Thyroid gland (tissue), 4 donors: ENCODE measurements at regions not wholly inside any gene's neighbourhood (a gene's known extent, or its start where the extent isn't known, plus 50 kb on each side); places are given as distances from the start of the nearest gene placed in this dataset.

Experiments used
- DNase-seq, 2 donors: peaks; one replicate each; pipeline ENCODE4 v3.0.0-alpha.2; 2019
- H3K27ac ChIP-seq, 3 donors: fragments of 200-600 bp; sonication (generic); 1 replicate in 2 of 3; 2 replicates in 1 of 3; pipeline ENCODE4 v1.5.1; 2016 to 2019; ENCODE audit warnings: mild to moderate bottlenecking in 1 of 3, moderate library complexity in 1 of 3
- H3K27me3 ChIP-seq: fragments of 200-600 bp; sonication (generic); one replicate; pipeline ENCODE4 v1.5.1; 2019
- H3K36me3 ChIP-seq, 2 donors: fragments of 200-600 bp; sonication (generic); one replicate each; pipeline ENCODE4 v1.5.1; 2016 to 2019
- H3K4me1 ChIP-seq, 2 donors: fragments of 200-600 bp; sonication (generic); one replicate each; pipeline ENCODE4 v1.5.1; 2017 to 2019
- H3K4me3 ChIP-seq, 3 donors: fragments of 200-600 bp; sonication (generic); replicated peaks in 1 of 3; 1 replicate in 2 of 3; 2 replicates in 1 of 3; pipeline ENCODE4 v1.5.1; 2016; ENCODE audit warnings: mild to moderate bottlenecking in 1 of 3
- H3K9me3 ChIP-seq: fragments of 200-600 bp; sonication (generic); one replicate; pipeline ENCODE4 v1.5.1; 2017
- CTCF ChIP-seq, 6 experiments: fragments of 200-600 bp in 3 of 6; fragments of 450-650 bp in 3 of 6; sonication (generic) in 3 of 6; IDR thresholded peaks; one replicate each; pipeline ENCODE4 v1.5.1; 2016 to 2019; ENCODE audit warnings: antibody characterized with exemption in 6 of 6, mild to moderate bottlenecking in 2 of 6, inconsistent platforms in 1 of 6, moderate library complexity in 1 of 6
- POLR2A ChIP-seq, 2 donors: fragments of 450-650 bp; IDR thresholded peaks; one replicate each; pipeline ENCODE4 v1.6.1; 2017; ENCODE audit warnings: antibody characterized with exemption in 2 of 2, mild to moderate bottlenecking in 2 of 2, moderate library complexity in 1 of 2
- WGBS, 2 donors: methylation state at CpG; one replicate each; pipeline ENCODE4 v1.1.5; 2017; 5-methylcytosine and 5-hydroxymethylcytosine counted together
- intact Hi-C: fragments of 100-400 bp; cut with DNase I; formaldehyde crosslinking; loops from one replicate; pipeline ENCODE4 v1.15.1; 2023

- no peaks in the 10 kb centered on the region for H3K4me1 ChIP-seq
- intact Hi-C loops: no loop called here
- no peak overlapping the region for H3K4me3 ChIP-seq
- 52 to 61% methylated on average over 4 of the region's 4 CpGs for WGBS, 2 donors
- no peak for DNase-seq
- H3K27ac ChIP-seq: no peak overlapping the region
- no peaks in the 10 kb centered on the region for H3K9me3 ChIP-seq
- no peaks in the 10 kb centered on the region for H3K27me3 ChIP-seq
- no peak for TF ChIP-seq POLR2A (IDR thresholded peaks at IDR 0.05)
- no peak for TF ChIP-seq CTCF (IDR thresholded peaks at IDR 0.05)
- no peaks in the 10 kb centered on the region for H3K36me3 ChIP-seq
Measured at GRCh38 chr11:116364348-116364747, 408.4 kb downstream of the BUD13 start.

- Histone ChIP-seq H3K36me3 (no peaks in the 10 kb centered on the region), H3K27me3 (no peaks in the 10 kb centered on the region), H3K27ac (no peak overlapping the region), H3K9me3 (no peaks in the 10 kb centered on the region), H3K4me3 (no peak overlapping the region), H3K4me1 (no peaks in the 10 kb centered on the region)
- DNase-seq: no peak
- intact Hi-C loops: no loop called here
- 77 to 81% methylated on average over 11 of the region's 11 CpGs for WGBS, 2 donors
- TF ChIP-seq CTCF (IDR thresholded peaks at IDR 0.05) (no peak), POLR2A (IDR thresholded peaks at IDR 0.05) (no peak)
Measured at GRCh38 chr11:116360221-116360941, 412.4 kb downstream of the BUD13 start.

- Histone ChIP-seq H3K36me3 (no peaks in the 10 kb centered on the region), H3K9me3 (no peaks in the 10 kb centered on the region), H3K4me1 (no peaks in the 10 kb centered on the region), H3K4me3 (no peak overlapping the region), H3K27me3 (no peaks in the 10 kb centered on the region), H3K27ac (no peak overlapping the region)
- intact Hi-C loops: no loop called here
- DNase-seq: peak; percentile 2 to 6
- TF ChIP-seq POLR2A (IDR thresholded peaks at IDR 0.05) (no peak), CTCF (IDR thresholded peaks at IDR 0.05) (peak in 1 of 6 experiments; percentile 40)
- WGBS, 2 donors: 31 to 41% methylated on average over 28 to 34 of the region's 37 CpGs
Measured at GRCh38 chr11:116357784-116358544, 414.8 kb downstream of the BUD13 start.

- Histone ChIP-seq H3K36me3 (no peaks in the 10 kb centered on the region), H3K9me3 (no peaks in the 10 kb centered on the region), H3K27me3 (no peaks in the 10 kb centered on the region), H3K4me1 (no peaks in the 10 kb centered on the region), H3K4me3 (no peak overlapping the region), H3K27ac (no peak overlapping the region)
- TF ChIP-seq CTCF (IDR thresholded peaks at IDR 0.05) (no peak), POLR2A (IDR thresholded peaks at IDR 0.05) (no peak)
- 47 to 48% methylated on average over 7 of the region's 7 CpGs for WGBS, 2 donors
- DNase-seq: no peak
- intact Hi-C loops: no loop called here
Measured at GRCh38 chr11:116356451-116356850, 416.3 kb downstream of the BUD13 start.

GRCh38 chr11:116355104-116355503 is 417.7 kb downstream of the BUD13 start:
- H3K4me1 ChIP-seq: no peaks in the 10 kb centered on the region
- H3K36me3 ChIP-seq: no peaks in the 10 kb centered on the region
- no peaks in the 10 kb centered on the region for H3K9me3 ChIP-seq
- no peak overlapping the region for H3K4me3 ChIP-seq
- no peak for TF ChIP-seq POLR2A (IDR thresholded peaks at IDR 0.05)
- no peak for TF ChIP-seq CTCF (IDR thresholded peaks at IDR 0.05)
- no peak overlapping the region for H3K27ac ChIP-seq
- WGBS, 2 donors: 88 to 89% methylated on average over 1 of the region's 1 CpG
- no peaks in the 10 kb centered on the region for H3K27me3 ChIP-seq
- intact Hi-C loops: no loop called here
- no peak for DNase-seq
